NB4 (cell line): ENCODE measurements at regions not wholly inside any gene's neighbourhood (a gene's known extent, or its start where the extent isn't known, plus 50 kb on each side); places are given as distances from the start of the nearest gene placed in this dataset.

ENCODE experiments used
- POLR2A ChIP-seq: IDR thresholded peaks from 2 replicates; pipeline ENCODE4 v1.6.1; 2011; ENCODE audit warnings: mild to moderate bottlenecking; ENCODE audit not compliant: insufficient read length; ENCODE audit errors: extremely low read depth
- TF ChIP-seq, protein P1 (sequence below): IDR thresholded peaks from one replicate; pipeline ENCODE4 v1.5.1; 2012; ENCODE audit warnings: low read depth, low read length

GRCh38 chr2:22626621-22627020 is 758.4 kb upstream of the KLHL29 start:
- TF ChIP-seq POLR2A = no peak
- TF ChIP-seq, protein P1, sequence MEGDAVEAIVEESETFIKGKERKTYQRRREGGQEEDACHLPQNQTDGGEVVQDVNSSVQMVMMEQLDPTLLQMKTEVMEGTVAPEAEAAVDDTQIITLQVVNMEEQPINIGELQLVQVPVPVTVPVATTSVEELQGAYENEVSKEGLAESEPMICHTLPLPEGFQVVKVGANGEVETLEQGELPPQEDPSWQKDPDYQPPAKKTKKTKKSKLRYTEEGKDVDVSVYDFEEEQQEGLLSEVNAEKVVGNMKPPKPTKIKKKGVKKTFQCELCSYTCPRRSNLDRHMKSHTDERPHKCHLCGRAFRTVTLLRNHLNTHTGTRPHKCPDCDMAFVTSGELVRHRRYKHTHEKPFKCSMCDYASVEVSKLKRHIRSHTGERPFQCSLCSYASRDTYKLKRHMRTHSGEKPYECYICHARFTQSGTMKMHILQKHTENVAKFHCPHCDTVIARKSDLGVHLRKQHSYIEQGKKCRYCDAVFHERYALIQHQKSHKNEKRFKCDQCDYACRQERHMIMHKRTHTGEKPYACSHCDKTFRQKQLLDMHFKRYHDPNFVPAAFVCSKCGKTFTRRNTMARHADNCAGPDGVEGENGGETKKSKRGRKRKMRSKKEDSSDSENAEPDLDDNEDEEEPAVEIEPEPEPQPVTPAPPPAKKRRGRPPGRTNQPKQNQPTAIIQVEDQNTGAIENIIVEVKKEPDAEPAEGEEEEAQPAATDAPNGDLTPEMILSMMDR = peak; percentile 29
